Adrenal gland (tissue), 5 donors: ENCODE measurements at regions not wholly inside any gene's neighbourhood (a gene's known extent, or its start where the extent isn't known, plus 50 kb on each side); places are given as distances from the start of the nearest gene placed in this dataset.

Experiments
- POLR2A ChIP-seq, 2 donors: fragments of 450-650 bp; IDR thresholded peaks; one replicate each; pipeline ENCODE4 v1.6.1; 2017; ENCODE audit warnings: antibody characterized with exemption in 2 of 2, mild to moderate bottlenecking in 2 of 2, moderate library complexity in 1 of 2
- TF ChIP-seq, protein P1 (sequence below), 6 experiments: fragments of 450-650 bp in 4 of 6; fragments of 200-600 bp in 2 of 6; sonication (generic) in 1 of 6; IDR thresholded peaks; 1 replicate in 5 of 6; 2 replicates in 1 of 6; pipeline versions ENCODE4 v1.5.1 to v1.8.0; 2016 to 2021; ENCODE audit warnings: antibody characterized with exemption in 6 of 6, mild to moderate bottlenecking in 2 of 6, moderate library complexity in 1 of 6
- donor health status: DM: no; HTN: no; CAD: no.

DNA sequence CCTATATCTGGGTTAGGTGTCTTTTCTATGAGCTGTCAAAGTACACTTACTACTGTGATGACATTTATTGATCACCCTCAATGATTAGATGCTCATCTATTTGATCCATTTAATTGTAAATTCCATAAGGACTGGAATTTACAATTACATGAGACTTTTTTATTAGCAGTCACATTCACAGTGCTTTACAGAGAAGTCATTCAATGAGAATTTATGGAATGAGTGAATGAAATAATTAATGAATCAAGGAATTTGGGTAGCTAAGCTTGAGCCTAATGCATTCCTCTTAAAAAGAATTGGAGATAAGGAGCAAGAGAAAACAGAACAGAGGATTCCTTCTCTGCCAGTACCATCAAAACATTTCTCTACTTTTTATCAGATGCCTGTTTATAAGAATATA lies 1437.5 kb upstream of the CDH8 start:
- TF ChIP-seq, protein P1, sequence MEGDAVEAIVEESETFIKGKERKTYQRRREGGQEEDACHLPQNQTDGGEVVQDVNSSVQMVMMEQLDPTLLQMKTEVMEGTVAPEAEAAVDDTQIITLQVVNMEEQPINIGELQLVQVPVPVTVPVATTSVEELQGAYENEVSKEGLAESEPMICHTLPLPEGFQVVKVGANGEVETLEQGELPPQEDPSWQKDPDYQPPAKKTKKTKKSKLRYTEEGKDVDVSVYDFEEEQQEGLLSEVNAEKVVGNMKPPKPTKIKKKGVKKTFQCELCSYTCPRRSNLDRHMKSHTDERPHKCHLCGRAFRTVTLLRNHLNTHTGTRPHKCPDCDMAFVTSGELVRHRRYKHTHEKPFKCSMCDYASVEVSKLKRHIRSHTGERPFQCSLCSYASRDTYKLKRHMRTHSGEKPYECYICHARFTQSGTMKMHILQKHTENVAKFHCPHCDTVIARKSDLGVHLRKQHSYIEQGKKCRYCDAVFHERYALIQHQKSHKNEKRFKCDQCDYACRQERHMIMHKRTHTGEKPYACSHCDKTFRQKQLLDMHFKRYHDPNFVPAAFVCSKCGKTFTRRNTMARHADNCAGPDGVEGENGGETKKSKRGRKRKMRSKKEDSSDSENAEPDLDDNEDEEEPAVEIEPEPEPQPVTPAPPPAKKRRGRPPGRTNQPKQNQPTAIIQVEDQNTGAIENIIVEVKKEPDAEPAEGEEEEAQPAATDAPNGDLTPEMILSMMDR (IDR thresholded peaks at IDR 0.05), result no peak
- no peak for TF ChIP-seq POLR2A (IDR thresholded peaks at IDR 0.05)
